Nephron (organoid): ENCODE measurements at regions not wholly inside any gene's neighbourhood (a gene's known extent, or its start where the extent isn't known, plus 50 kb on each side); places are given as distances from the start of the nearest gene placed in this dataset.
"Not testable (repeated sequence)": the region's sequence is repeated elsewhere in the genome, so short reads cannot be mapped to it uniquely, and the experiment has no call there.

Experiments used
- H3K27ac Mint-ChIP-seq, 3 experiments: 2 replicates each; pipeline ENCODE4 v1.8.0; 2020; ENCODE audit warnings: mixed read lengths in 3 of 3, mild to moderate bottlenecking in 2 of 3, moderate library complexity in 1 of 3
- H3K27me3 Mint-ChIP-seq: 2 replicates; pipeline ENCODE4 v1.8.0; 2021; ENCODE audit warnings: low read depth, mild to moderate bottlenecking, moderate library complexity, mixed read lengths
- H3K36me3 Mint-ChIP-seq: 2 replicates; pipeline ENCODE4 v1.8.0; 2020; ENCODE audit warnings: low read depth, mixed read lengths
- H3K4me1 Mint-ChIP-seq: 2 replicates; pipeline ENCODE4 v1.8.0; 2020; ENCODE audit warnings: mixed read lengths
- H3K4me3 Mint-ChIP-seq, 3 experiments: 2 replicates each; pipeline ENCODE4 v1.8.0; 2020; ENCODE audit warnings: mild to moderate bottlenecking in 3 of 3, mixed read lengths in 3 of 3, moderate library complexity in 2 of 3
- H3K9me3 Mint-ChIP-seq: 2 replicates; pipeline ENCODE4 v1.8.0; 2020; ENCODE audit warnings: mixed read lengths
- TF ChIP-seq, protein P1 (sequence below), 3 experiments: fragments of 200-600 bp; sonication (generic); IDR thresholded peaks; one replicate each; pipeline ENCODE4 v1.5.0; 2021; ENCODE audit warnings: antibody characterized with exemption in 3 of 3; ENCODE audit not compliant: unreplicated experiment in 3 of 3

DNA sequence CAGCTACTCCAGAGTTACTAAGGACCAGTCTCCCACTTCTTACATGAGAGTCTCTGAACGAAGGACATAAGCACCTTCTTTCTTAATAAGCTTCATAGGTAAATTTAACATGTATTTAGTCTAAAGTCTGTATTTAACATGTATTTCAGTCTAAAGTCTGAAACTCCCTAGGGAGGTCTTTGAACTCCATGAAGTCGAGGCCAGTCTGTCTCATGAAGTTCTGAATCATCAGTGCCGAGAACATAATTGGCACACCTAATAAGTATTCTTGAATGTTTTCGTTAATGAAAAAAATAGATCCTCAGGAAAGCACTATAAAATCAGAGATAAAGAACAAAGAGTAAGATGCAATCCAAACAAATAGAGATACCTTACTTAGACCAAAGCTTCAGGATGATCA is 945.5 kb downstream of the TTLL7 start:
- TF ChIP-seq, protein P1, sequence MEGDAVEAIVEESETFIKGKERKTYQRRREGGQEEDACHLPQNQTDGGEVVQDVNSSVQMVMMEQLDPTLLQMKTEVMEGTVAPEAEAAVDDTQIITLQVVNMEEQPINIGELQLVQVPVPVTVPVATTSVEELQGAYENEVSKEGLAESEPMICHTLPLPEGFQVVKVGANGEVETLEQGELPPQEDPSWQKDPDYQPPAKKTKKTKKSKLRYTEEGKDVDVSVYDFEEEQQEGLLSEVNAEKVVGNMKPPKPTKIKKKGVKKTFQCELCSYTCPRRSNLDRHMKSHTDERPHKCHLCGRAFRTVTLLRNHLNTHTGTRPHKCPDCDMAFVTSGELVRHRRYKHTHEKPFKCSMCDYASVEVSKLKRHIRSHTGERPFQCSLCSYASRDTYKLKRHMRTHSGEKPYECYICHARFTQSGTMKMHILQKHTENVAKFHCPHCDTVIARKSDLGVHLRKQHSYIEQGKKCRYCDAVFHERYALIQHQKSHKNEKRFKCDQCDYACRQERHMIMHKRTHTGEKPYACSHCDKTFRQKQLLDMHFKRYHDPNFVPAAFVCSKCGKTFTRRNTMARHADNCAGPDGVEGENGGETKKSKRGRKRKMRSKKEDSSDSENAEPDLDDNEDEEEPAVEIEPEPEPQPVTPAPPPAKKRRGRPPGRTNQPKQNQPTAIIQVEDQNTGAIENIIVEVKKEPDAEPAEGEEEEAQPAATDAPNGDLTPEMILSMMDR (IDR thresholded peaks at IDR 0.05; ENCODE audit: unreplicated experiment in 3 of 3) = no peak
- H3K4me3 Mint-ChIP-seq = no peak overlapping the region
- H3K9me3 Mint-ChIP-seq = peaks cover 22% of the 10 kb centered on the region
- peaks cover 13% of the 10 kb centered on the region for H3K36me3 Mint-ChIP-seq
- no peaks in the 10 kb centered on the region for H3K27me3 Mint-ChIP-seq
- no peak overlapping the region for H3K27ac Mint-ChIP-seq
- peaks cover 16% of the 10 kb centered on the region for H3K4me1 Mint-ChIP-seq

- Mint-ChIP-seq H3K4me1 (peaks cover 12% of the 10 kb centered on the region), H3K27me3 (no peaks in the 10 kb centered on the region), H3K36me3 (peaks cover 13% of the 10 kb centered on the region), H3K4me3 (no peak overlapping the region), H3K9me3 (peaks cover 22% of the 10 kb centered on the region), H3K27ac (no peak overlapping the region)
- TF ChIP-seq, protein P1 (IDR thresholded peaks at IDR 0.05; ENCODE audit: unreplicated experiment in 3 of 3) = no peak
These were observed 946.1 kb downstream of the TTLL7 start for GRCh38 chr1:83052865-83053264.

DNA sequence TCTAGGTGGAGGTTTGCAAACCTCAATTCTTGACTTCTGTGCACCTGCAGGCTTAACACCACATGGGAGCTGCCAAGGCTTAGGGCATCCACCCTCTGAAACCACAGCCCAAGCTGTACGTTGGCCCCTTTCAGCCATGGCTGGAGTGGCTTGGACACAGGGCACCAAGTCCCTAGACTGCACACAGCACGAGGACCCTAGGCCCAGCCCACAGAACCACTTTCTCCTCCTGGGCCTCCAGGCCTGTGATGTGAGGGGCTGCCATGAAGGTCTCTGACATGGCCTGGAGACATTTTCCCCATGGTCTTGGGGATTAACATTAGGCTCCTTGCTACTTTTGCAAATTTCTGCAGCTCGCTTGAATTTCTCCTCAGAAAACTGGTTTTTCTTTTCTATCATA is 947.9 kb downstream of the TTLL7 start:
- peaks cover 22% of the 10 kb centered on the region for H3K9me3 Mint-ChIP-seq
- H3K36me3 Mint-ChIP-seq = peaks cover 13% of the 10 kb centered on the region
- H3K4me1 Mint-ChIP-seq, H3K4me3 Mint-ChIP-seq, H3K27me3 Mint-ChIP-seq, H3K27ac Mint-ChIP-seq: not testable (repeated sequence)

DNA sequence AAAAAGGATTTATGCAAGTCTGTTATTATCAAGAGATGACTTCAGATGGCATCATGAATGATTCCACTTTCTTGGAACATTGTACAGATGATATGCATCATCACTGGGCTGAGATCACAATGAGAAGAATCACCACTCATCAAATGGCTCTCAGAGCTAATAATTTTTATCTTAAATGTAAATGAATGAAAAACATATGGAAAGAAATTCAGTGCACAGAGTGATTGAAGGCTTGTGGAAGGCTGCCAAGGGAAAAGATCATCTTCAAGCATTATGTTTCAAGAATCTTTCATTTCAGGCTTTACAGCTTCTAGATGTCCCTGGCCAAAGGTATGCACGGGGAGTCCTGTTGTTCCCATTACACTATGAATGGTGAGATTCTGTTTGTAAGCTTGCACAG is 955.7 kb downstream of the TTLL7 start:
- TF ChIP-seq, protein P1 (IDR thresholded peaks at IDR 0.05; ENCODE audit: unreplicated experiment in 3 of 3) = no peak
- H3K9me3 Mint-ChIP-seq = peaks cover 2% of the 10 kb centered on the region

DNA sequence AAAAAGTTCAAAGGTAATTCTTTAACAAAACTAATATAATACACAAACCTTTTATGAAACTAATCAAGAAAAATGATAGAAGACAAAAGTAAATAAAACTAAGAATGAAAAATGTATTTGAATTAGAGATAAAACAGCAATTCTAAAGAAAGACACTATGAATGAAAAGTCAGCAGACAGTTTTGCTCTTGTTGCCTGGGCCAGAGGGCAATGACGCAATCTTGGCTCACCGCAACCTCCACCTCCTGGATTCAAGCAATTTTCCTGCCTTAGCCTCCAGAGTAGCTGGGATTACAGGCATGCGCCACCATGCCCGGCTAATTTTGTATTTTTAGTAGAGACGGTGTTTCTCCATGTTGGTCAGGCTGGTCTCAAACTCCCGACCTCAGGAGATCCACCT is 959.8 kb downstream of the TTLL7 start:
- H3K27me3 Mint-ChIP-seq, H3K4me1 Mint-ChIP-seq, H3K4me3 Mint-ChIP-seq, H3K36me3 Mint-ChIP-seq, H3K27ac Mint-ChIP-seq: not testable (repeated sequence)
- H3K9me3 Mint-ChIP-seq = peaks cover 15% of the 10 kb centered on the region

More for the DNA sequence above, 955.7 kb downstream of the TTLL7 start:
- Mint-ChIP-seq H3K27me3 (no peaks in the 10 kb centered on the region), H3K36me3 (no peaks in the 10 kb centered on the region), H3K4me3 (no peak overlapping the region), H3K4me1 (no peaks in the 10 kb centered on the region), H3K27ac (no peak overlapping the region)

- Mint-ChIP-seq H3K36me3 (peaks cover 11% of the 10 kb centered on the region), H3K27ac (no peak overlapping the region), H3K9me3 (peaks cover 38% of the 10 kb centered on the region), H3K27me3 (no peaks in the 10 kb centered on the region), H3K4me1 (no peaks in the 10 kb centered on the region), H3K4me3 (no peak overlapping the region)
- TF ChIP-seq, protein P1 (IDR thresholded peaks at IDR 0.05; ENCODE audit: unreplicated experiment in 3 of 3) = no peak
These were observed 964.1 kb downstream of the TTLL7 start for GRCh38 chr1:83034851-83035250.

- H3K4me3 Mint-ChIP-seq = no peak overlapping the region
These were observed 965.2 kb downstream of the TTLL7 start for GRCh38 chr1:83033682-83034081.

More at GRCh38 chr1:83033682-83034081, 965.2 kb downstream of the TTLL7 start:
- TF ChIP-seq, protein P1 (IDR thresholded peaks at IDR 0.05; ENCODE audit: unreplicated experiment in 3 of 3) = no peak
- H3K27me3 Mint-ChIP-seq = no peaks in the 10 kb centered on the region
- no peak overlapping the region for H3K27ac Mint-ChIP-seq
- H3K36me3 Mint-ChIP-seq = peaks cover 11% of the 10 kb centered on the region
- peaks cover 38% of the 10 kb centered on the region for H3K9me3 Mint-ChIP-seq
- no peaks in the 10 kb centered on the region for H3K4me1 Mint-ChIP-seq
